Stimulated activated CD4-positive, alpha-beta T cell treated with anti-CD3 and anti-CD28 coated beads, Interleukin-15, amount 100 ng/mL, for 24 hours (primary cell): ENCODE measurements at regions not wholly inside any gene's neighbourhood (a gene's known extent, or its start where the extent isn't known, plus 50 kb on each side); places are given as distances from the start of the nearest gene placed in this dataset.

ENCODE experiments used
- DNase-seq: peaks from one replicate; pipeline ENCODE4 v3.0.0-alpha.2; 2020

DNA sequence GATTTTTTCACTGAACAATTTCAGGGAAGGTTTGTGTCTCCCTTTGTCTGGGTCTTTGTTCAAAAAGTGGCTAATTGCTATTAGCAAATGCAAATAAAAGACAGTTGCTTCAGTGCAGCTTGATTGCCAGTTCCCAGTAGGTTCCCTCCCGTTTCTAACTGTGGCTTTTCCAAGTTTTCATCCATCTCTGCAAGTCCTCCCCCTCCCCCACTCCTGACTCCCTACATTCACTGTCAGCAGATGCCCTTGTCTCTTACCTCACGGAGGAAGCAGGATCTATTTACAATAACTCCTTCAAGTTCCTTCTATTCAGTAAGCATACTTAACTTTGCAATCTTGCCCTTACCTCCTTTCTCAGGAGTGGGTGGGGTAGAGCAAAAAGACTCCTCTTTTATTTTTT is 55.4 kb upstream of the SCEL start:
- no peak for DNase-seq

DNA sequence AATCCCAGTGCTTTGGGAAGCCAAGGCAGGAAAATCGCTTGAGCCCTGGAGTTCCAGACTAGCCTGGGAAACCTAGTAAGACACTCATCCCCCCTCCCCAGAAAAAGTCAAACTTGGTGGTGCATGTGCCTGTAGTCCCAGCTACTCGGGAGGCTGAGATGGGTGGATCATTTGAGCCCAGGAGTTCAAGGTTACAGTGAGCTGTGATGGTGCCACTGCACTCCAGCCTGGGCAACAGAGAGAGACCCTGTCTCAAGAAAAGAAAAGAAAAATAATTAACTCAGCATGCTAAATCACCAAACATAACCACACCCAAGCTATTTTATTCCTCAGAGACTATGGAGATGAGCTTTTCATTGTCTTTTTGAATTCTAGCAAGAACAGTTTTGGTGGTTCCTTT is 56.2 kb upstream of the SCEL start:
- no peak for DNase-seq

DNA sequence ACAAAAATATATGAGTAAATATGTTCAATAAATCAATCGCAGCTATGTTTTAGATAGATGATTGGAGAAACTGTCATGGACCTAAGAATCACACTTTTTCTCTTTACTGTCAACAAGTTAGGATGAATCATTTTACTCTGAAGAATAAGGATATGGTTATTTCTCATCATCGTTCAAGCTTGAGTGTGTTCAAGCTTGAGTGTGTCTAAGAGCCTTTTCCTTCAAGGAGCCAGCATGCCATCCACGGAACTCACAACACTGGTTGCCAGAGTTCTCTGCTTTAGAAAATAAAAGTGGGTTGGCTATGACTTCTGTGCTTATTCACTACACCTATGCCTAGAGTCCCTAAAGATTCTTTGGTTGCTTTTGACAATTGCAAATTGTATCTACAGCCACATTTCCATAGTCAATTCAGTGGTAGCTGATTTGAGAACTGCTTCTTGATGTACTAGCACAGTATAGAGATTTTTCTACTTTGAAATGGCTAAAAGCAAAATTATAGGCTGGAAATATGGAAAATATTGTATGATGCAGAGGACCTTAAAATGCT is 58.1 kb upstream of the SCEL start:
- DNase-seq: no peak

DNA sequence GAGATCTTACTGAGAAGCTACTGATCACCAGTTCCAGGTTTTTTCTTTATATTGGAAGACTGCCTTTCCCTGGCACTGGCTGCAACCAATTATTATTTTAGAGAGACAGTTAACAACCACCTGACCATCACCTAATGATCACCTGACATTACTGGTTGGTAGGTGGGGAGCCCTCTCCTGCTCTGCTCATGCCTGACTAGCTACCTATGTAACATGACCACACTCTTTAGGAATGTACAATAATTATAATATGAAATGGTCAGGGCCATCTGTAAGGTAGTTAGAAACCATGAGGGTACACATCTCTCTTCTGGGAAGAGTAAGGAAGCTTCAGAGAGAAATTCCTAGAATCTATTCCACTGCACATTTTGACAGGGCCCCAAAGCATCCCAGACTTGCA is 59.0 kb upstream of the SCEL start:
- no peak for DNase-seq

DNA sequence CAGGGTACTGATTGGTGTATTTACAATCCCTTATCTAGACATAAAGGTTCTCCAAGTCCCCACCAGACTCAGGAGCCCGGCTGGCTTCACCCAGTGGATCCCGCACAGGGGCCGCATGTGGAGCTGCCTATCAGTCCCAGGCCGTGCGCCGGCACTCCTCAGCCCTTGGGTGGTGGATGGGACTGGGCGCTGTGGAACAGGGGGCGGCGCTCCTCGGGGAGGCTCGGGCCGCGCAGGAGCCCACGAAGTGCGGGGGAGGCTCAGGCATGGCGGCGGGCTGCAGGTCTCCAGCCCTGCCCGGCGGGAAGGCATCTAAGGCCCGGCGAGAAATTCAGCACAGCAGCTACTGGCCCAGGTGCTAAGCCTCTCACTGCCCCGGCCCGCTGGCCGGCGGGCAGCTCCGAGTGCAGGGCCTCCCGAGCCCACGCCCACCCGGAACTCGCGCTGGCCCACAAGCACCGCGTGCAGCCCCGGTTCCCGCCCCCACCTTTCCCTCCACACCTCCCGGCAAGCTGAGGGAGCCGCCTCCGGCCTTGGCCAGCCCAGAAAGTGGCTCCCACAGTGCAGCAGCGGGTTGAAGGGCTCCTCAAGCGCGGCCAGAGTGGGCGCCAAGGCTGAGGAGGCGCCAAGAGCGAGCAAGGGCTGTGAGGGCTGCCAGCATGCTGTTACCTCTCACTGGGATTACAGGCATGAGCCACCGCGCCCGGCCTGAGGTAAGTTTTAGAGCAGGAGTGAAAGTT is 60.0 kb upstream of the SCEL start:
- DNase-seq: no peak

DNA sequence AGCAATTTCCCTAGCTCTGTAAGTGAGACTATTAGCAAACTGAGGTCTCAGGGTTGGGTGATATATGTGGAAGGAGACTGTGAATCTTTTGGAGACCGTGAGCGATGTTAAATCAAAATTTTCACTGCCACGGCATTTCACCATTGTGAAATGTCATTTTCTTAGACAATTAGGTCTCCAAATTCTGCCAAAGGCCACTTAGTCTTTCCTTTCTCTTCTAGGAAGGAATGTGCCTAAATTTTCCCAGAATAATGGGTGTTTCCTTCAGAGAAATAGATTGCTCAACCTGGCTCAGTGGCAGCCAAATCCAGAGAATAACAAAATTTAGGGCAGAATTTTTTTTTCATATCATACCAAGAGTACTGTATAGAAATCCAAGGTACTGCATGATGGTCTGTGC is 64.5 kb upstream of the SCEL start:
- no peak for DNase-seq

DNA sequence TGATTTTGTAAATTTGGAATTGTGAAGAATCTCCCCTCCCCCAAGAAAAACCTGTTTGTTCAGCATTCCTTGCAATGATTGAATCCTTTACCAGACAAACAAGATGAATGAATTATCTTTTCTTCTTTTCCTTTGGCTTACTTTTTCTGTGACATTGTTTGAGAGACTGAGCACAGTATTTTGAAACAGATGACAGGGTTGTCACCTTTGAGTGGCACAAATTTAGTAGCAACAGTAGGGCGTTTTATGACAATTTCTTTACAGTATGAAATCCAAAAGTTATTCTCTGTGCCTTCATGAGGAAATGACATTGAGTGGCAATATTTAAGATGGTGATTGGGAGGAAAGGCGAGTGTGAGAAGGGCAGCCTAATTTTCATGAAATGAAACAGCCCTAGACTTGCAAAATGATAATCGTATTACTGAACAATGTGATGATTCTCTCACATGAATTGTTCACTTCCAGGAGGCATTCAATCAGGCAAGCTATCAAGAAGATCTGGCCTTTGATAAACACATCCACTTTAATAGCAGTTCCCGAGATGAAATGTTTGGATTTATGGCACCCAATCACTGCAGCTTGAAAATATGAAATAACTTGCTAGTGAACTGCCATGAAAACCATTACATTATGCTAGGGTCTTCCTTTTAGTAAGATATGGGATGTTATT is 68.6 kb upstream of the SCEL start:
- DNase-seq: no peak

DNA sequence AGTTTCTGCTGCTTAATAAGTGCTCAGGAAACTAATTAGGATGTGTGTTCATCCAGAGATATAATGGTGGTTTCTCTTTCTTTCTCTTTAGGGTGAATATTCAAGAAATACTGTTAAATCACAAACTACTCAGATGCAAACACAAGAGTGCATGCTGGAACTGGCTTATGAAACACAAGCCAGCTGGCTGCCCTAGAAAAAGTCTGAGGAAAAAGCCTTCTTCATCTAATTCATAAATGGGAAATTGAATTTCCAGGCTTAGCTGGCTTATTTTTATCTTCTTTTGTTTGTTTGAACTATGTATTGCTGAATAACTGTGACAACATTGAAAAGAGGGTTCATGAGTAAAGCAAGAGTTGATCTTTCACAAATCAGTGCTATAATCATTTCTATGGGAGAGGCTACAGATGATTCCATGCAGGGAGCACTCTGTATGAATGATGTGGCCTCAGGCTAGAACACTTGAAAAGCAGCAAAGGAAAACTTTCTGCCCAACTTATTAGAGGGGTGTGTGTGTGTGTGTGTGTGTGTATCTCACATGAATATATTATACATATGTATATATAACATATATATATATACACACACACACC is 69.8 kb upstream of the SCEL start:
- no peak for DNase-seq

DNA sequence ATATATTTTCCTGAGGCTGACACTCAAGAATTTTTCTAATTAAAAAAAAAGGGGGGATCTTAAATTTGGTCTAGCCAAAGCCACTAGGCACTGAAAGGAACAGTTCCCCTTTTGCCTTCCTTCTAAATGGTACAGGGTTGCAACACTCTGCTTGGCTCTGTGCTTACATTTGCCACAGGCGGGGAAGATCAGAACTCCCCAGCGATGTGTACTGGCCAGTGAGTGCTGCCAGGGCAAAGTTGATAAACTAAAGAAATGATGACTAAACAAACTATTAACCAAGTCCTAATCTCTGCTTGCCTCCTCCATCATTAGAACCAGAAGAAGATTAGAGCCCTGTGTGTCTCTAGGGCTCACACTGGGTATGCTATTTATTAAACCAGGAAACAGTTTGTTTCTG is 75.3 kb upstream of the SCEL start:
- DNase-seq: no peak

DNA sequence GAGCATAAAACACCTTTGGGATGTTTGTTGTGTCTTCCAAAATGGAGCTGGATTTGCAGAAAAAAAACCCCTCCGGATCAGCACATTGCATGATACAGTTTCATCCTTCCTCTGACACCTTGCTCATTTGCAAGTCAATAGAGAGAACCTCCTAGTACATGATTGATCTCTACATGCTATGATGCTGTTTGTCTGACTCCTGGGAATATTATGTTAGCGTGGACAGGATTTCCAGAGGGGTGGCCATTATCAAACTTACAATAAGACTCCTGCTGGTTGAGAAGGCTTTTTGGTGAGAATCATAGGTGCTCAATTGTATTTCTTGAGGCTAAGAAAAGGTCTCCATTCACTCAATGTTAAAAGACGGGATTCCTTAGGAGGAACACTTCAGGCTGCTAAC is 75.9 kb upstream of the SCEL start:
- DNase-seq: no peak

DNA sequence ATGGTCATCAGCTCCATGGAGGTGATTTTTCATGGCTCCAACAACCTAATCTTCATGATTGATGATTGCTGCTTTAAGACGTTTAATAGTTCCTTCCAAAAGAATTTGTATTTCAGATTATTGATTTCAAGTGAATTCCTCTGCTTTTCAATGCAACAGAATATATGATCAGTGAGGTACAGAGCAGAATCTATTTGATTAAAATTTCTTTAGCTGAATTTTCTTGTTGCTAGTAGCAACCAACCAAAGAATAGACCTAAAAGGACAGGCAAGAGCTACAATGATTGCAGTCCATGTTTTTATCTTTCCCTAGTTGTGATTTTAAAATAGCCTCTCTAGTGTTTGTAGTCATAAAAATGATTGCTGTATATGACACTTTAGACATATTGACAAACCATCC is 76.8 kb upstream of the SCEL start:
- no peak for DNase-seq

DNA sequence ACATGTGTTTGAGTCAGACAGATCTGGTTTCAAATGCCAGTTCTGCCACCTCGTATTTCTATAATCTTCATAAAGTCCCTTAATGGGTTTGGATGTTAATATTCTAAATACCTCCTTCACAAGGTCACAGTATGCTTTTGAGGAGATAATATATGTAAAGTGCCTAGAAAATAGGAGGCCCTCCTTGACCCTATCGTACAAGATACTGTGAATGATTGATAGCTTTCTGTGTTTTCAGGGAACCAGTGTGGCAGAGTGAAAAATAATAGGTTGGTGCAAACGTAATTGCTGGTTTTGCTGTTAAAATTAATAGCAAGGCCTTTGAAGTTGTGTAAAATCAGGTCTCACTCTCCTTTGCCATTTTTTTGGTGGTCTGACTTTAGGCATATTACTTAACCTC is 77.5 kb upstream of the SCEL start:
- no peak for DNase-seq

DNA sequence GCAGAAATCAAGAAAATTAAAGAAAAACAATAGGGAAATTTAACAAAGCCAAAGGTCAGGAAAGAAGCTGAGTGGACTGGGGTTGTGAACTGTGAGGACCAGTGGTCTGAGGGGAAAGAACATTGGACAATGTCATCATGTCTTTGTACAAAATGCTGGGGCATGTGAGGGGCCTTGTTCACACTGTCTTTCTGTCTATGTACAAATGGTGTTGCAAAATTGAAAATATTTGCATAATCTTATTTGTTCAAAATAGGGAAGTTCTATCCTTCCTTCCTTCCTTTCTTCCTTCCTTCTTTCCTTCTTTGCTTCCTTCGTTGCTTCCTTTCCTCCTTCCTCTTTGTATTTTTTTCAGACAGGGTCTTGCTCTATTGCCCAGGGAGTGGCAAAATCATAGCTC is 79.2 kb upstream of the SCEL start:
- DNase-seq: no peak

DNA sequence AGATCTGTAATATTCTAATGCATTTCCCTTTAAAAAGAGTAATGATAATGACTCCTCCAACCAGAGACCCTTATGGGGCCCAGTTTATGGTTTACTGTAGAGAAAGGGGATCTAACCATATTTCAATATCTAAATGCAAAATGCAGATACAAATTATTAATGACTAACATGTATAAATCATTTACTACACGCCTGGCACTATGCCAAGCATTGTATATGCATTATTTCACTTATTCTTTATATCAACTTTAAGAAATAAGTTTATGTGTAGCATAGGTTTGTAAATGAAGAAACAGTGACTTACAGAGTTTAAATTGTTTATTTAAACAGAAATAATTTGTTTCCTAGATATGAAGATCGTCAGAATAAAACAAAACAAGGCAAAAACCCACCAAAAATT is 86.2 kb upstream of the SCEL start:
- DNase-seq: no peak

DNA sequence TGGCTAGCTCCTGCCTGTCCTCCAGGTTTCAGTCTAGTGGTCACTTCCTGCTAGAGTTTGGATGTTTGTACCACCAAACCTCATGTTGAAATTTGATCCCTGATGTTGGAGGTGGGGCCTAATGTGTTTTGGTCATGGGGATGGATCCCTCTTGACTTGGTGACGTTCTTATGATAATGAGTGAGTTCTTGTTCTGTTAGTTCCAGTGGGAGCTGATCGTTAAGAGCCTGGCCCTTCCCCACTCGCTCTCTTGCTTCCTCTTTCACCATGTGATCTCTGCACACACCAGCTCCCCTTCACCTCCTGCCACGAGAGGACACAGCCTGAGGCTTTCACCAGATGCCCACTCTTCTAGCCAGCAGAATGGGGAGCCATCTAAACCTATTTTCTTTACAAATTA is 86.8 kb upstream of the SCEL start:
- no peak for DNase-seq

DNA sequence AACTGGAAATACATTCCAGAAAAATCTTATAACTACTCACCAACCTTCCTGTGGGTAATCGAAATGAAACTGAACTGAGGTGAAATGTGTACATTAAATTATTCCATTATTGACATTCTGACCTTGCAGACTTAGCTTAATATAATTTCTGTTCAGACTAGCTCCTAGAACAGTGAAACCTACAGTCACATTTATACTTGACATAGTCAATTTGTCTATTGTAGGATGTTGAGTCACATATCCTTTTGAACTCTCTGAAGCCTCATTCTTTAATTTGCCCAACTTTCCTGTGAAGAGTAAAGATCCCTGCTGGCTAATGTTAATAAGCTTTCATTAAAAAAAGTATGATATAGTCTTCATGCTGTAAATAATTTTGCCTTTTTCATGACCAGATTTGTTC is 92.0 kb upstream of the SCEL start:
- no peak for DNase-seq

DNA sequence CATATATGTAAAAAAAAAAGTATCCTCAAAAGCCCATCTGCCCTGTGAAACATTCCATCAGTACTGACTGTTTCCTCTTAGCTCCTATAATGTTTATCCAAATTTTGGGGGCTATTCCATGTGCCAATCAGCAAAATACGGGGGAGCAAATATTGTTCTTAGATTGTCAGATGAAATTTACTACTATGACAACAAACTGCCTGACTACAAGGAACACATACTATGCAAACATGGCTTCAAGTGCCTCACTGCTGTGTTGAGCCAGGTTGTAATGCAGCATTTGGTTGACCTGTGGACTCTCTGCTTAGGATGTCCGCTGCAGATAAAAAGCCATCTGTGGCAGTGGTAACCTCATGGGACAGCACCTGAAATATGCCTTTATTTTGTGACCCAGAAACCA is 98.2 kb upstream of the SCEL start:
- no peak for DNase-seq

DNA sequence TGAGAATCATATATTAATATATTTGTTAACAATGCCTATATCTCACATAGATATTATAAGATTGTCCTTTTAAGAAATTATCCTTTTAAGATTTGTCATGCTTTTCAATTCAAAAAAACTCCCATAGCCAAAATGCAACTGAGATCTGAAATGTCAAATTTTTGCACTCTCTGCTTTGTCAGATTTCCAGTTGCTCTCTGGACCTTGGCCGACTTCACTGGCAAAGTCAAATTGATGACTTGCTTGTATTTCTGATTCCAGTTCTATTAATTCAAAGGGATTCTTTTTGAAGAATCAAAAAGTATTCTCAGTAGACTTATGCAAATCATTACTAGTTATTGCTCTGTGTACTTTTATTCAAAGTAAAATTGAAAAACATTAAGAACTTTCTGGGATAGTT is 101.2 kb upstream of the SCEL start:
- no peak for DNase-seq

DNA sequence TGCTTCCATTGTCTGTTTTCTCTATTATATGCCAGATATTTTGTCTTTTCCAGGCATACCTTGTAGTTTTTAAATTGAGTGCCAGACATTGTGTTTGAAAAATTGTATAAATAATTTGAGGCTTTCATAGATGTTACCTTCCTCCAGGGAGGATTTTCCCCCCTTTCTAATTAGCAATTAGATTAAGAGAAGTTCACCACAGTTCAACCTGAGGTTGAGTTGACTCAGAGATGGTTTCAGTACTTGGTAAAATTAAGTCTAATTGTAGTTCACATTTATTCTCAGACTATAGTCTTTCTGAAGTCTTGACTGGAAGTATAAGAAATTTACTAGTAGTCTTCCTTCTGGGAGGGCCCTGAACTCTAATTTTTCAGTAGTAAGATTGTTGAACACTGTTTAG is 104.1 kb upstream of the SCEL start:
- DNase-seq: no peak

DNA sequence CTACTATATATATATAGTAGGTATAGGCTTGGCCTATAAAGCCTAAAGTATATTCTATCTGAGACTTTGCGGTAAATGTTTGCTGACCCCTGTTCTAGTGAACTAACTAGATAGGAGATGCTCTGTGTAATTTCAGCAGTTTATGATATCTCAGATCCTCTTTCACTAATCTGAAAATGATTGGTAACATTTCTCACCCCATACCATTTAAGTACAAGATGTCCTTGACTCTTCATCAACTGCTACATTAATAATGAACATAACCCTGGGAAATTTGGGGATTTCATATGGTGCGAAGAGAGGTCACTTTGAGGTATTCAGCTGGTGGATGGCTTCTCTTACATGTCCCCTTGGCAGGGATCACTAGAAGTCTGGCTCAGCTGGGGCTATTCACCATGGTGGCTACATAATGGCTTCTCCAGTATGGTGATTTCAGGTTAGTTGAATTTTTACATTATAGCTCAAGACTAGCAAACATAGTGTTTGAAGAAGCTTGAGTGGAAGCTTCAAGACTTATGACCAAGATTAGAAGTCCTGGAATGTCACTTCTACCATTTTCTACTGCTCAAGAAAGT is 103.6 kb upstream of the MYCBP2 start:
- no peak for DNase-seq

DNA sequence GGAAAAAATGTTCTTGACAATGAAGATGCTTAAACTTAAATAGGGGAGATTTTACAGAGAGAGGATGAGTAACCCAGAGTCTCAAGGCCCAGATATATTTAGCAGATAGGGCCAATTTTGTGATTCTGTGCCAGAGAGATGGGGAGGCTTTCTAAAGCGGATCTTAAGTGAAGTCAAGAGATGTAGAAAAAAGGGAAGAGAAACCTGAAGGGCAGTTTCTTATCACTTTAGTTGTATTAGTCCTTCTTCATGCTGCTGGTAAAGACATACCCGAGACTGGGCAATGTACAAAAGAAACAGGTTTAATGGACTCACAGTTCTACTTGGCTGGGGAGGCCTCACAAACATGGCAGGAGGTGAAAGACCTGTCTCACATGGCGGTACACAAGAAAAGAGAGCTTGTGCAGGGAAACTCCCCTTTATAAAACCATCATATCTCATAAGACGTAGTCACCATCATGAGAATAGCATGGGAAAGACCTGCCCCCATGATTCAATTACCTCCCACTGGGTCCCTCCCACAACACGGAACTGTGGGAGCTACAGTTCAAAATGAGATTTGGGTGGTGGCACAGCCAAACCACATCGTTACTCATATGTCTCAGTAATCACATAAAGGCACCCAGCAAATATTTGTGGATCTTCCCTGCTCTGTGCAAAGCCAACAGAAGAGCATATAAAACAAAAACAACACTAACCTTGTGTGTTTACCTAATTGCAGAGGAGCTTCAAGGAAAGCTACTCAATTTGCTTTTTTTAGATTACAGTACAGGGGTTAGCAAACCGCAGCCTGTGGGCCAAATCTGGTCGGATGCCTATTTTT is 102.6 kb upstream of the MYCBP2 start:
- DNase-seq: peak; percentile 61

DNA sequence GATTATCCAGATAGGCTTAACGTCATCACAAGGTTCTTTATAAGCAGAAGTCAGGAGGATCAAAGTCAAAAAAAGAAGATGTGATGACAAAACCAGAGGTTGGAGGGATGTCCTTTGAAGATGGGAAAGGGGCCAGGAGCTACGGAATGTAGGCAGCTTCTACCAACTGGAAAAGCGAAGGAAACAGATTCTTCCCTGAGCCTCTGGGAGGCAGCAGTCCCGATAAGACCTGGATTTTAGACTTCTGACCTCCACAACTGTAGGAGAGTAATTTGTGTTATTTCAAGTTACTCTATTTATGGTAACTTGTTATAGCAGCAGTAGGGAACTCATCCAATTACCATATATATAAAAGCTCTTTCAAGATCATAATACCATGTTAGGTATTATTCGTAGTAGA is 98.8 kb upstream of the MYCBP2 start:
- no peak for DNase-seq

DNA sequence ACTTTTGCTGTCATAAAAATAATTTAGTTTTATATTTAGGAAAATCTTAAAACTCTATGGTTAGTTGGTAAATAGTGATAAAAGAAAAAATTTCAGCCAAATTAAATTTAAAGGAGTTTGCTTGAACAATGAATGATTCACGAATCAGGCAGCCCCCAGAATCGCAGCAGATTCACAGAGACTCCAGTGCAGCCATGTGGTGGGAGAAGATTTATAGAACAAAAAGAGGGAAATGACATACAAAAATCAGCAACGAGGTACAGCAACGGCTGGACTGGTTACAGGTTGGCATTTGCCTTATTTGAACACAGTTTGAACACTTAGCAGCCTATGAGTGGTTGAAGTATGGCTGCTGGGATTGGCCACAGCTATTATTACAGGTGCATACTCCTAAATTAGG is 96.4 kb upstream of the MYCBP2 start:
- no peak for DNase-seq
